ENCODE measurements at regions not wholly inside any gene's neighbourhood (a gene's known extent, or its start where the extent isn't known, plus 50 kb on each side); places are given as distances from the start of the nearest gene placed in this dataset.

GRCh38 chr9:26231391-26231790 lies 553.1 kb upstream of the TUSC1 start:
- no peak for TF ChIP-seq CTCF (IDR thresholded peaks at IDR 0.05)
- no peak for TF ChIP-seq POLR2AphosphoS5 (IDR thresholded peaks at IDR 0.05)
- no peak for TF ChIP-seq POLR2A (IDR thresholded peaks at IDR 0.05)
- no peak for DNase-seq (ENCODE audit: low spot score in 2 of 2)
- Histone ChIP-seq H3K36me3 (no peaks in the 10 kb centered on the region), H3K27me3 (no peaks in the 10 kb centered on the region), H3K4me1 (no peaks in the 10 kb centered on the region), H3K4me3 (no peak overlapping the region), H3K9me3 (no peaks in the 10 kb centered on the region), H3K27ac (no peak overlapping the region)
- intact Hi-C loops (cut with DNase I; ENCODE audit: low total_unique reads), result no loop called here

GRCh38 chr9:26229324-26230054 lies 551.2 kb upstream of the TUSC1 start:
- TF ChIP-seq POLR2A (IDR thresholded peaks at IDR 0.05), result no peak
- Histone ChIP-seq H3K4me1 (no peaks in the 10 kb centered on the region), H3K36me3 (no peaks in the 10 kb centered on the region), H3K27ac (no peak overlapping the region), H3K9me3 (no peaks in the 10 kb centered on the region), H3K27me3 (no peaks in the 10 kb centered on the region), H3K4me3 (no peak overlapping the region)
- no peak for DNase-seq (ENCODE audit: low spot score in 2 of 2)
- intact Hi-C loops (cut with DNase I; ENCODE audit: low total_unique reads), result no loop called here

- no peaks in the 10 kb centered on the region for H3K36me3 ChIP-seq
- H3K9me3 ChIP-seq, result no peaks in the 10 kb centered on the region
- no peak overlapping the region for H3K27ac ChIP-seq
- no peak for DNase-seq (ENCODE audit: low spot score in 2 of 2)
- H3K4me1 ChIP-seq, result no peaks in the 10 kb centered on the region
- H3K27me3 ChIP-seq, result no peaks in the 10 kb centered on the region
- intact Hi-C loops (cut with DNase I; ENCODE audit: low total_unique reads), result no loop called here
- no peak overlapping the region for H3K4me3 ChIP-seq
- no peak for TF ChIP-seq POLR2AphosphoS5 (IDR thresholded peaks at IDR 0.05)
- no peak for TF ChIP-seq CTCF (IDR thresholded peaks at IDR 0.05)
- no peak for TF ChIP-seq POLR2A (IDR thresholded peaks at IDR 0.05)
These were observed 550.0 kb upstream of the TUSC1 start for GRCh38 chr9:26228273-26228672.

- DNase-seq (ENCODE audit: low spot score in 2 of 2), result no peak
- Histone ChIP-seq H3K4me3 (no peak overlapping the region), H3K27ac (no peak overlapping the region), H3K9me3 (no peaks in the 10 kb centered on the region), H3K4me1 (no peaks in the 10 kb centered on the region), H3K36me3 (no peaks in the 10 kb centered on the region), H3K27me3 (no peaks in the 10 kb centered on the region)
- no peak for TF ChIP-seq POLR2AphosphoS5 (IDR thresholded peaks at IDR 0.05)
- no peak for TF ChIP-seq CTCF (IDR thresholded peaks at IDR 0.05)
- no peak for TF ChIP-seq POLR2A (IDR thresholded peaks at IDR 0.05)
- intact Hi-C loops (cut with DNase I; ENCODE audit: low total_unique reads), result no loop called here
These were observed 543.0 kb upstream of the TUSC1 start for GRCh38 chr9:26221290-26221689.

- TF ChIP-seq POLR2AphosphoS5 (IDR thresholded peaks at IDR 0.05), result no peak
- TF ChIP-seq CTCF (IDR thresholded peaks at IDR 0.05), result no peak
- TF ChIP-seq POLR2A (IDR thresholded peaks at IDR 0.05), result no peak
- Histone ChIP-seq H3K4me1 (no peaks in the 10 kb centered on the region), H3K4me3 (no peak overlapping the region), H3K27me3 (no peaks in the 10 kb centered on the region), H3K27ac (no peak overlapping the region), H3K9me3 (no peaks in the 10 kb centered on the region), H3K36me3 (no peaks in the 10 kb centered on the region)
- intact Hi-C loops (cut with DNase I; ENCODE audit: low total_unique reads), result no loop called here
- no peak for DNase-seq (ENCODE audit: low spot score in 2 of 2)
These were observed 542.1 kb upstream of the TUSC1 start for GRCh38 chr9:26220367-26220766.

Data from breast epithelium (tissue), 4 donors.